ENCODE measurements at regions not wholly inside any gene's neighbourhood (a gene's known extent, or its start where the extent isn't known, plus 50 kb on each side); places are given as distances from the start of the nearest gene placed in this dataset.

DNA sequence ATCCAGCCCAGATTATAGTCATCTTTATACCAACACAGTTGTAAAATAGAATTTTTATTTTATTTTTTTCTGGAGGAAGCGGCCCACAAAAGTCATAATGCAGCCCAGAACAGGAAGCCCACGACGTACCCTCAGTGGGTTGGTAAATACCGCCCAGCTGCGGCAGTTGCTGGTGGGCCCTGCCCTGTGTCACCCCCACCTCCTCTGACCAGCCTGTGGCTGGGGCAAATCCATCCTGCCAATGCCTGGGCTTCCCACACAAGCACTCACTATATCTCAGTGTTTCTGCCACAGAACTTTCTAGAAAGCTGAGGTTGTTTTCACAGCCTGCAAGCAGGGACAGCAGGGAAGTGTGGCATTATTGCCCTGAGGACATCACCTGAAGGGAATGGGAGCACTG, 171.4 kb upstream of the GSC start:
- dilution Hi-C loops (cut with MboI; ENCODE audit: extremely low pct_ligation_motif_present, low sequenced_read_pairs): no loop called here
- Histone ChIP-seq H2AFZ (ENCODE audit: control insufficient read depth, low read length) (no peak overlapping the region), H3K9ac (ENCODE audit: control insufficient read depth, extremely low read depth, insufficient read depth, low read length) (no peak overlapping the region), H3K9me3 (ENCODE audit: control insufficient read depth, low read depth, low read length) (peaks cover 3% of the 10 kb centered on the region), H3K36me3 (ENCODE audit: control insufficient read depth in 2 of 2, extremely low read depth in 1 of 2, insufficient read depth in 2 of 2, low read length in 2 of 2) (no peaks in the 10 kb centered on the region), H3K4me3 (ENCODE audit: control insufficient read depth in 2 of 3, extremely low read depth in 1 of 3, insufficient read depth in 2 of 3, low read depth in 1 of 3, low read length in 3 of 3) (no peak overlapping the region), H3K27ac (ENCODE audit: control insufficient read depth, insufficient read depth, low read length) (no peak overlapping the region), H4K20me1 (ENCODE audit: control insufficient read depth, extremely low read depth, insufficient read depth, low read length) (no peaks in the 10 kb centered on the region), H3K9me1 (ENCODE audit: control insufficient read depth, extremely low read depth, insufficient read depth, low read length) (no peaks in the 10 kb centered on the region), H3K27me3 (ENCODE audit: control insufficient read depth, extremely low read depth, insufficient read depth, low read length) (no peaks in the 10 kb centered on the region), H3K4me1 (ENCODE audit: control insufficient read depth, extremely low read depth, insufficient read depth, low read length) (no peaks in the 10 kb centered on the region), H3K79me2 (ENCODE audit: control insufficient read depth, insufficient read depth, low read length) (no peaks in the 10 kb centered on the region), H3K4me2 (ENCODE audit: control insufficient read depth, extremely low read depth, insufficient read depth, low read depth, low read length) (no peak overlapping the region)
- TF ChIP-seq, protein P1, sequence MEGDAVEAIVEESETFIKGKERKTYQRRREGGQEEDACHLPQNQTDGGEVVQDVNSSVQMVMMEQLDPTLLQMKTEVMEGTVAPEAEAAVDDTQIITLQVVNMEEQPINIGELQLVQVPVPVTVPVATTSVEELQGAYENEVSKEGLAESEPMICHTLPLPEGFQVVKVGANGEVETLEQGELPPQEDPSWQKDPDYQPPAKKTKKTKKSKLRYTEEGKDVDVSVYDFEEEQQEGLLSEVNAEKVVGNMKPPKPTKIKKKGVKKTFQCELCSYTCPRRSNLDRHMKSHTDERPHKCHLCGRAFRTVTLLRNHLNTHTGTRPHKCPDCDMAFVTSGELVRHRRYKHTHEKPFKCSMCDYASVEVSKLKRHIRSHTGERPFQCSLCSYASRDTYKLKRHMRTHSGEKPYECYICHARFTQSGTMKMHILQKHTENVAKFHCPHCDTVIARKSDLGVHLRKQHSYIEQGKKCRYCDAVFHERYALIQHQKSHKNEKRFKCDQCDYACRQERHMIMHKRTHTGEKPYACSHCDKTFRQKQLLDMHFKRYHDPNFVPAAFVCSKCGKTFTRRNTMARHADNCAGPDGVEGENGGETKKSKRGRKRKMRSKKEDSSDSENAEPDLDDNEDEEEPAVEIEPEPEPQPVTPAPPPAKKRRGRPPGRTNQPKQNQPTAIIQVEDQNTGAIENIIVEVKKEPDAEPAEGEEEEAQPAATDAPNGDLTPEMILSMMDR (optimal IDR thresholded peaks at IDR 0.05 in 1 of 3, IDR thresholded peaks at IDR 0.05 in 1 of 3, conservative IDR thresholded peaks at IDR 0.05 in 1 of 3; ENCODE audit: extremely low read depth in 1 of 3, insufficient read depth in 2 of 3, low read length in 3 of 3): no peak
- no peak for TF ChIP-seq EZH2 (IDR thresholded peaks at IDR 0.05; ENCODE audit: low read length)
- FAIRE-seq (no peak), DNase-seq (ENCODE audit: low read depth, low spot score) (no peak)

DNA sequence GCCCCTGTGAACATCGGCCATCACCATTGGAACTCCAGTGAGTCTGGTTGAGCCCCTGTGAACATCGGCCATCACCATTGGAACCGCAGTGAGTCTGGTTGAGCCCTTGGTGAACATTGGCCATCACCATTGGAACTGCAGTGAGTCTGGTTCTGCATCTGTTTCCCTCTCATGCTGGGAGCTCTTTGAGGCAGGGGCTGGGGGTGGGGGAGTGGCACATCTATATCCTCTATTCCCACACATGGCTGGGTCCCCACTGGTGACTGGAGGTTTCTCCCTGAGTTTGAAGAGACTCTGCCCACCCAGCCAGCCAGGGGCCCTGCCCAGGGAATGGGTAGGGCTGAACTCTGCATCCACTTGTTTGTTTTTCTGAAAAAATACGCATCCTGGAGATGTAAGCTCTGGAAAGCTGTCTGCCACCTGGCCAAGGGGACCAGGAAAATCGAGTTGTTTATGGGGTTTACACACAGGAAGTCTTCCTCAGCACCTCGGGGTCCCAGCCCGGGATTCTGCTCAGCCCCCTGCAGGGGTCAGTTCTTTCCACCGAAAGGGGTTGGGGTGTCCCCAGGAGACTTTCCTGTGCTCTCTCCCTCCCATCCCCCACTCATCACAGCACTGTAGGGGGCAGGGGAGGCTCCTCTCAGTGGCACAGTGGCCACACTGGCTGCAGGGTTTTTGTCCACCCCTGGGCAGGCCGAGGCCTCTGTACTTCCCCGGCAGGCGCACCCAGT, 170.5 kb upstream of the GSC start:
- no peaks in the 10 kb centered on the region for H4K20me1 ChIP-seq (ENCODE audit: control insufficient read depth, extremely low read depth, insufficient read depth, low read length)
- H3K9me3 ChIP-seq (ENCODE audit: control insufficient read depth, low read depth, low read length): peaks cover 3% of the 10 kb centered on the region
- H3K4me2 ChIP-seq (ENCODE audit: control insufficient read depth, extremely low read depth, insufficient read depth, low read depth, low read length): no peak overlapping the region
- H3K36me3 ChIP-seq (ENCODE audit: control insufficient read depth in 2 of 2, extremely low read depth in 1 of 2, insufficient read depth in 2 of 2, low read length in 2 of 2): no peaks in the 10 kb centered on the region
- no peak overlapping the region for H2AFZ ChIP-seq (ENCODE audit: control insufficient read depth, low read length)
- no peaks in the 10 kb centered on the region for H3K4me1 ChIP-seq (ENCODE audit: control insufficient read depth, extremely low read depth, insufficient read depth, low read length)
- dilution Hi-C loops (cut with MboI; ENCODE audit: extremely low pct_ligation_motif_present, low sequenced_read_pairs): no loop called here
- no peaks in the 10 kb centered on the region for H3K9me1 ChIP-seq (ENCODE audit: control insufficient read depth, extremely low read depth, insufficient read depth, low read length)
- no peaks in the 10 kb centered on the region for H3K79me2 ChIP-seq (ENCODE audit: control insufficient read depth, insufficient read depth, low read length)
- no peak overlapping the region for H3K27ac ChIP-seq (ENCODE audit: control insufficient read depth, insufficient read depth, low read length)
- TF ChIP-seq, protein P1 (optimal IDR thresholded peaks at IDR 0.05 in 1 of 3, IDR thresholded peaks at IDR 0.05 in 1 of 3, conservative IDR thresholded peaks at IDR 0.05 in 1 of 3; ENCODE audit: extremely low read depth in 1 of 3, insufficient read depth in 2 of 3, low read length in 3 of 3): no peak
- no peak for TF ChIP-seq EZH2 (IDR thresholded peaks at IDR 0.05; ENCODE audit: low read length)
- DNase-seq (ENCODE audit: low read depth, low spot score) (no peak), FAIRE-seq (no peak)
- H3K9ac ChIP-seq (ENCODE audit: control insufficient read depth, extremely low read depth, insufficient read depth, low read length): no peak overlapping the region
- H3K4me3 ChIP-seq (ENCODE audit: control insufficient read depth in 2 of 3, extremely low read depth in 1 of 3, insufficient read depth in 2 of 3, low read depth in 1 of 3, low read length in 3 of 3): no peak overlapping the region
- H3K27me3 ChIP-seq (ENCODE audit: control insufficient read depth, extremely low read depth, insufficient read depth, low read length): no peaks in the 10 kb centered on the region

All from keratinocyte (primary cell).